ENCODE measurements at regions not wholly inside any gene's neighbourhood (a gene's known extent, or its start where the extent isn't known, plus 50 kb on each side); places are given as distances from the start of the nearest gene placed in this dataset.
"Not testable (repeated sequence)": the region's sequence is repeated elsewhere in the genome, so short reads cannot be mapped to it uniquely, and the experiment has no call there.

DNA sequence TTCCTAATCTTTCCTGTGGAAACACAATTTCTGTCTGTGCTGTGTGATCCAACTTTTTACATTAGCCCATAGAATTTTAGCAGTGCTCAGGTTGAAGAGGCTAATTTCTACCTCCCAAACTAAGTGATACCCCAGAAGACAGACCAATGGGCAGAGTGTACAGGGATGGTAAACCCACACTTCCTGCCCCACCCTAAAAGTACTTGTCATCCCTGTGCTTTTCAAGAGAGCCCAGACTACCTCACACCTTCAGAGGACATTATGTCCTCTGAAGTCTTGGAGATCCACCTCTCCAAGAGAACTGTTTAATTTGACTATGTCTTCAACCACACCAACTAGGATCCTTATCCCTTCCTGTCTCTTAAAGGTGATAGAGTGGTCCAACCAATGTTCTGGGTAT, 82.0 kb upstream of the ACSL1 start:
- H3K4me1 Mint-ChIP-seq (ENCODE audit: low read depth): no peaks in the 10 kb centered on the region
- peaks cover 9% of the 10 kb centered on the region; the same call in 1 of the 2 replicates for H3K9me3 Mint-ChIP-seq
- peaks cover 7% of the 10 kb centered on the region for H3K27me3 Mint-ChIP-seq (ENCODE audit: insufficient read depth)
- DNase-seq: no peak
- TF ChIP-seq, protein P1, sequence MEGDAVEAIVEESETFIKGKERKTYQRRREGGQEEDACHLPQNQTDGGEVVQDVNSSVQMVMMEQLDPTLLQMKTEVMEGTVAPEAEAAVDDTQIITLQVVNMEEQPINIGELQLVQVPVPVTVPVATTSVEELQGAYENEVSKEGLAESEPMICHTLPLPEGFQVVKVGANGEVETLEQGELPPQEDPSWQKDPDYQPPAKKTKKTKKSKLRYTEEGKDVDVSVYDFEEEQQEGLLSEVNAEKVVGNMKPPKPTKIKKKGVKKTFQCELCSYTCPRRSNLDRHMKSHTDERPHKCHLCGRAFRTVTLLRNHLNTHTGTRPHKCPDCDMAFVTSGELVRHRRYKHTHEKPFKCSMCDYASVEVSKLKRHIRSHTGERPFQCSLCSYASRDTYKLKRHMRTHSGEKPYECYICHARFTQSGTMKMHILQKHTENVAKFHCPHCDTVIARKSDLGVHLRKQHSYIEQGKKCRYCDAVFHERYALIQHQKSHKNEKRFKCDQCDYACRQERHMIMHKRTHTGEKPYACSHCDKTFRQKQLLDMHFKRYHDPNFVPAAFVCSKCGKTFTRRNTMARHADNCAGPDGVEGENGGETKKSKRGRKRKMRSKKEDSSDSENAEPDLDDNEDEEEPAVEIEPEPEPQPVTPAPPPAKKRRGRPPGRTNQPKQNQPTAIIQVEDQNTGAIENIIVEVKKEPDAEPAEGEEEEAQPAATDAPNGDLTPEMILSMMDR (IDR thresholded peaks at IDR 0.05): no peak
- no peak overlapping the region for H3K27ac Mint-ChIP-seq
- H3K4me3 Mint-ChIP-seq: no peak overlapping the region
- H3K36me3 Mint-ChIP-seq (ENCODE audit: low read depth): no peaks in the 10 kb centered on the region

DNA sequence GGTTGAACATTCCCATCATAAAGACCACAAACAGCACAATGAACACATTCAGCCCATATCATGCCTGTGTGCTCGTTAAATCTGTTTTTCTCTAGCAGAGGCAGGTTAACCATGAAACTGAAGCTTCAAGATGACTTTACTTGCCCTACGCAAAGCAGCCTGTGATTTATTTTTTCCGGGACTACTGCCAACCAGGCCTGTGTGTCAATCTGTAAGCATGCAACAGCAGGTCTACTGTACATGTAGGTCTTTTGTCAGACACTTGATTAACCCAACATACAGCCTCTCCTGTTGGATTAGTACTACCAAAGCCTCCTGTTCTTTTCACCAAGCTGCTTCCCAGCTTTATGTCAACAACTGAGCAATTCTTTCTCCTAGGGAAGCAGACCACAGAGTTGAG, 85.5 kb upstream of the ACSL1 start:
- TF ChIP-seq, protein P1 (IDR thresholded peaks at IDR 0.05): no peak
- no peaks in the 10 kb centered on the region for H3K4me1 Mint-ChIP-seq (ENCODE audit: low read depth)

DNA sequence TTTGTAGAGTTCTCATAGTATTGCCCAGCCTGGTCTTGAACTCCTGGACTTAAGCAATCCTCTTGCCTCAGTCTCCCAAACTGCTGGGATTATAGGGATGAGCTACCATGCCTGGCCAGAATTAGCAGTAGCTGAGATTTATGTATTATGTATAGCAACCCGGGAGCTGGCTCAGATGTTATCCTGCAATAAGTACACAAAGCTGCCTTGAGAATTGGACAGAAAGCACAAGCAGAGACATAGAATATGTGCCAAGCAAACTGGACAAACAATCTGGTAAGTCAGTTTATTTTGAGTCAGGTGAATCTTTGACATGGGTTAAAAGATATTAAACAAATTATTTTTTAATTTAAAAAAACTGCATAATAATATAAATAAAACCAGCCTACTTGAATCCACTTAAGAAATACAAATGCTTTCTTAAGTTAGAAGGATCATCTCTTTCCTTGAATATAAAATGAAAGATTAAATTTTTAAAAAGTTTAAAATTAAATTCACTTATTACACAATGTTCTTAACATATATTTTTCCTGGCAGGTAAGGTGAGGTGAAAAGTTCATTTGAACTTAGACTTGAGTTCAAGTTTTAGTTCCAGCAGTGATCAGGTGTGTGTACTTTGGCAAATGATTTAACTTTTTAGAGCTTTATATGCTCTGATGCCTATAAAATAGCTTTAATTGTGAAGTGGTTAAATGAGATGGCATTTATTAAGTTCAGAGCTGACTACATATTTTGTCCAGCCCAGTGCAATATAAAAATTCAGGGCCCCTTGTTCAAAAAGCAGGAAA, 87.8 kb upstream of the ACSL1 start:
- Mint-ChIP-seq H3K27me3 (ENCODE audit: insufficient read depth) (peaks cover 5% of the 10 kb centered on the region), H3K36me3 (ENCODE audit: low read depth) (no peaks in the 10 kb centered on the region), H3K27ac (no peak overlapping the region), H3K4me1 (ENCODE audit: low read depth) (no peaks in the 10 kb centered on the region), H3K4me3 (no peak overlapping the region), H3K9me3 (peaks cover 9% of the 10 kb centered on the region; the same call in 1 of the 2 replicates)
- TF ChIP-seq, protein P1 (IDR thresholded peaks at IDR 0.05): no peak
- no peak for DNase-seq

More for the DNA sequence above, 85.5 kb upstream of the ACSL1 start:
- Mint-ChIP-seq H3K27me3 (ENCODE audit: insufficient read depth) (peaks cover 8% of the 10 kb centered on the region), H3K27ac (no peak overlapping the region), H3K36me3 (ENCODE audit: low read depth) (no peaks in the 10 kb centered on the region), H3K4me3 (no peak overlapping the region), H3K9me3 (peaks cover 9% of the 10 kb centered on the region; the same call in 1 of the 2 replicates)
- DNase-seq: peak; percentile 24

DNA sequence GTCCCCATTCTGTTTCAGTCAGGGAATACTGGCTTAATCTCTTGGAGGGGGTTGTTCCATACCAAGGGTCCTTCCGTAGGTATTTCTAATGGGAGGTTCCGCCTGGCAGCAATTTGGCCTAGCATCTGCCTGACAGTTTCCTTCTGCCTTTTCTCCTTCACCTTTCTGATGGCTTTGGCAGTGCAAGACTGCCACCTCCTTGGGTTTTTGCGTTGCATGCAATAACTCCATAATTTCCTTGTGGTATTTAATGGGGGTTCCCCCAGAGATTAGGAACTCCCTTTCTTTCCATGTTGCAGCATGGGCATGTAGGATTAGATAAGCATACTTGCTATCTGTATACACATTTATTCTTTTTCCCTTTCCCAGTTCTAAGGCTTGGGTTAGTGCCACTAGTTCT, 93.0 kb upstream of the ACSL1 start:
- DNase-seq; H3K4me1 Mint-ChIP-seq (ENCODE audit: low read depth); H3K27ac Mint-ChIP-seq; H3K36me3 Mint-ChIP-seq (ENCODE audit: low read depth); H3K4me3 Mint-ChIP-seq; H3K9me3 Mint-ChIP-seq: not testable (repeated sequence)
- peaks cover 11% of the 10 kb centered on the region for H3K27me3 Mint-ChIP-seq (ENCODE audit: insufficient read depth)

DNA sequence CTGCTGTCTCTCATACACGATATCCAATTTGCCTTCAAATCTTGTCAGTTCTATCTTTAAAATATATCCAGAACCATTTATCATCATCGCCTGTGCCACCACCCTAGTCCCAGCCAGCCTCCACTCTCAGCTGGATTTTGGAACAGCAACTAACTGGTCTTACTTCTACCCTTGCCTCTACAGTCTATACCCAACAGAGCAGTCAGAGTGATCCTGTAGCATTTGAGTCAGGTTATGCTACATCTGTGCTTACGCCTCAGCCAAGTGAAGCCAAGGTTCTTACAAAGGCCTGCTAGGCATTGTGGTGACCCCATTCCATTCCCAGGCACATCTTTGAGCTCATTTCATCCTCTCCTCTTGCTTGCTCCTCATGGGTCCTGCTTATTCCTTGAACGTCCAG, 95.7 kb upstream of the ACSL1 start:
- TF ChIP-seq, protein P1 (IDR thresholded peaks at IDR 0.05): no peak
- Mint-ChIP-seq H3K9me3 (peaks cover 4% of the 10 kb centered on the region; the same call in 1 of the 2 replicates), H3K4me3 (no peak overlapping the region), H3K4me1 (ENCODE audit: low read depth) (no peaks in the 10 kb centered on the region), H3K27me3 (ENCODE audit: insufficient read depth) (peaks cover 10% of the 10 kb centered on the region), H3K36me3 (ENCODE audit: low read depth) (no peaks in the 10 kb centered on the region), H3K27ac (no peak overlapping the region)
- DNase-seq: no peak

DNA sequence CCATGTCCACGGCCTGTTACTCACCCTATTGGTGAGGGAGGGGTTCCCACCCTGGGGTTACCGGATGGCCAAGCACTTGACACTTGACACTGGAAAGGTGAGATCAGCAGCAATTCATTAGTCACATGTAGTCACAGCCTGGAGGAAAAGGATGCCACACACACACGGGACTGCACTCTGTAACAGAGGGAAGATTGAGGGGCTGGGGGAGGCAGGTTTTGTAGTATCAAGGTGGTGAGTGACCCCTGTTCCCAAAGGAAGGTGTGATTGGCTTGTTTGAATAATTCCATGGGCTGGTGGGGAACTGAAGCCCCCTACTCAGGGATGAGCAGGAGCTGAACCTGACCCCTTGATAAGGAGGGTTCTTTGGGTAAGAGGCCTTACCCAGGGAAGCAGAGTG, 96.0 kb upstream of the HELT start:
- Mint-ChIP-seq H3K27ac (no peak overlapping the region), H3K9me3 (peaks cover 4% of the 10 kb centered on the region; the same call in 1 of the 2 replicates), H3K27me3 (ENCODE audit: insufficient read depth) (peaks cover 6% of the 10 kb centered on the region; the same call in 1 of the 2 replicates), H3K36me3 (ENCODE audit: low read depth) (no peaks in the 10 kb centered on the region), H3K4me1 (ENCODE audit: low read depth) (no peaks in the 10 kb centered on the region), H3K4me3 (no peak overlapping the region)
- DNase-seq: no peak
- TF ChIP-seq, protein P1 (IDR thresholded peaks at IDR 0.05): no peak
